ENCODE measurements at regions not wholly inside any gene's neighbourhood (a gene's known extent, or its start where the extent isn't known, plus 50 kb on each side); places are given as distances from the start of the nearest gene placed in this dataset.
"Not testable (repeated sequence)": the region's sequence is repeated elsewhere in the genome, so short reads cannot be mapped to it uniquely, and the experiment has no call there.

- H3K9me3 ChIP-seq (ENCODE audit: insufficient read depth, low read length), result no peaks in the 10 kb centered on the region
- H4K20me1 ChIP-seq (ENCODE audit: low read depth, low read length), result no peaks in the 10 kb centered on the region
- no peaks in the 10 kb centered on the region for H3K36me3 ChIP-seq (ENCODE audit: low read length)
- no peaks in the 10 kb centered on the region for H3K9me2 ChIP-seq (replicated peaks; ENCODE audit: insufficient read depth, low read length)
- no peak overlapping the region for H3K4me2 ChIP-seq (ENCODE audit: low read depth, low read length, poor library complexity, severe bottlenecking)
- no peak overlapping the region for H2AFZ ChIP-seq (ENCODE audit: low read depth, low read length, severe bottlenecking)
- no peak overlapping the region for H3K27ac ChIP-seq (ENCODE audit: low read depth, low read length)
- H3K79me2 ChIP-seq (ENCODE audit: insufficient read depth, low read length), result no peaks in the 10 kb centered on the region
- no peak for TF ChIP-seq EZH2phosphoT487 (conservative IDR thresholded peaks at IDR 0.05; ENCODE audit: low read length)
- TF ChIP-seq, protein P1, sequence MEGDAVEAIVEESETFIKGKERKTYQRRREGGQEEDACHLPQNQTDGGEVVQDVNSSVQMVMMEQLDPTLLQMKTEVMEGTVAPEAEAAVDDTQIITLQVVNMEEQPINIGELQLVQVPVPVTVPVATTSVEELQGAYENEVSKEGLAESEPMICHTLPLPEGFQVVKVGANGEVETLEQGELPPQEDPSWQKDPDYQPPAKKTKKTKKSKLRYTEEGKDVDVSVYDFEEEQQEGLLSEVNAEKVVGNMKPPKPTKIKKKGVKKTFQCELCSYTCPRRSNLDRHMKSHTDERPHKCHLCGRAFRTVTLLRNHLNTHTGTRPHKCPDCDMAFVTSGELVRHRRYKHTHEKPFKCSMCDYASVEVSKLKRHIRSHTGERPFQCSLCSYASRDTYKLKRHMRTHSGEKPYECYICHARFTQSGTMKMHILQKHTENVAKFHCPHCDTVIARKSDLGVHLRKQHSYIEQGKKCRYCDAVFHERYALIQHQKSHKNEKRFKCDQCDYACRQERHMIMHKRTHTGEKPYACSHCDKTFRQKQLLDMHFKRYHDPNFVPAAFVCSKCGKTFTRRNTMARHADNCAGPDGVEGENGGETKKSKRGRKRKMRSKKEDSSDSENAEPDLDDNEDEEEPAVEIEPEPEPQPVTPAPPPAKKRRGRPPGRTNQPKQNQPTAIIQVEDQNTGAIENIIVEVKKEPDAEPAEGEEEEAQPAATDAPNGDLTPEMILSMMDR (IDR thresholded peaks at IDR 0.05; ENCODE audit: insufficient read depth, low read length, poor library complexity, severe bottlenecking), result no peak
- no peaks in the 10 kb centered on the region for H3F3A ChIP-seq (ENCODE audit: insufficient read depth)
- no peaks in the 10 kb centered on the region for H3K27me3 ChIP-seq (ENCODE audit: low read length)
- H3K4me3 ChIP-seq (ENCODE audit: insufficient read depth, low read length, poor library complexity, severe bottlenecking), result no peak overlapping the region
- H3K9ac ChIP-seq (ENCODE audit: low read length), result no peak overlapping the region
Observed at GRCh38 chr14:89731396-89731933, 223.1 kb downstream of the EFCAB11 start.

DNA sequence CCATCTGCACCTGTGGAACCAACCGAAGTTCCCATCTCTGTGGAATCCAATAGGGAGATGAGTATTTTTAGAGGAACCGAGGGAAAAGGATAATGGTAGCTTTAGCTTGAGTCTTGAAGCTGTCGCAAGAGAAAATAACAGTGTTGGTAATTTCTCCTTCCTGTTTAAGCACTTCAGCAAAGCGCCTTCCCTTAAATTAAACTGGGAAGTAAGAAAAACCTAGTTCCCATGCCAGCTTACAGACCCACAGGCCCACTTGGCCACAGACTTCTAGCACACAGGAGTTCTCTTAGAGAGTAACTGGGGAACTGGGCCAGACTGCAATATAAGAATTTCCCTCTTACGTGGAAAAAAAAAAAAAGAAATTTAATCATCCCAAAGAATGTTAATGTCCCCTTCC is 223.8 kb downstream of the EFCAB11 start:
- Histone ChIP-seq H3K27me3 (ENCODE audit: low read length) (no peaks in the 10 kb centered on the region), H3K9me2 (replicated peaks; ENCODE audit: insufficient read depth, low read length) (no peaks in the 10 kb centered on the region), H3K36me3 (ENCODE audit: low read length) (no peaks in the 10 kb centered on the region), H3K9ac (ENCODE audit: low read length) (no peak overlapping the region), H3K9me3 (ENCODE audit: insufficient read depth, low read length) (no peaks in the 10 kb centered on the region), H3F3A (ENCODE audit: insufficient read depth) (no peaks in the 10 kb centered on the region), H3K4me2 (ENCODE audit: low read depth, low read length, poor library complexity, severe bottlenecking) (no peak overlapping the region), H3K79me2 (ENCODE audit: insufficient read depth, low read length) (no peaks in the 10 kb centered on the region), H2AFZ (ENCODE audit: low read depth, low read length, severe bottlenecking) (no peak overlapping the region), H3K27ac (ENCODE audit: low read depth, low read length) (no peak overlapping the region), H3K4me3 (ENCODE audit: insufficient read depth, low read length, poor library complexity, severe bottlenecking) (no peak overlapping the region), H4K20me1 (ENCODE audit: low read depth, low read length) (no peaks in the 10 kb centered on the region)
- no peak for TF ChIP-seq EZH2phosphoT487 (conservative IDR thresholded peaks at IDR 0.05; ENCODE audit: low read length)
- TF ChIP-seq, protein P1 (IDR thresholded peaks at IDR 0.05; ENCODE audit: insufficient read depth, low read length, poor library complexity, severe bottlenecking), result no peak

- Histone ChIP-seq H3K79me2 (ENCODE audit: insufficient read depth, low read length) (no peaks in the 10 kb centered on the region), H2AFZ (ENCODE audit: low read depth, low read length, severe bottlenecking) (no peak overlapping the region)
Observed at GRCh38 chr14:89728964-89729363, 225.6 kb downstream of the EFCAB11 start.

DNA sequence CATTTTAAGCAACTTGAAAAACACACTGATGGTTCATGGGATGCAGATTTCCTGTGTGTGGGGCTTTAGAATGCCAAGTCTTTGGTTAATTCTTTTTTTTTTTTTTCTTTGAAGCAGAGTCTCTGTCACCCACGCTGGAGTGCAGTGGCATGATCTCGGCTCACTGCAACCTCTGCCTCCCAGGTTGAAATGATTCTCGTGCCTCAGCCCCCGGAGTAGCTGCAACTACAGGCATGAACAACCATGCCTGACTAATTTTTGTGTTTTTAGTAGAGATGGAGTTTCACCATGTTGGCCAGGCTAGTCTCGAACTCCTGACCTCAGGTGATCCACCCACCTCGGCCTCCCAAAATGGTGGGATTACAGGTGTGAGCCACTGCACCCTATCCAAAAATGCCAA is 228.3 kb downstream of the EFCAB11 start:
- H4K20me1 ChIP-seq (ENCODE audit: low read depth, low read length); H3K4me3 ChIP-seq (ENCODE audit: insufficient read depth, low read length, poor library complexity, severe bottlenecking); H3K27ac ChIP-seq (ENCODE audit: low read depth, low read length); H3K9ac ChIP-seq (ENCODE audit: low read length); H3K79me2 ChIP-seq (ENCODE audit: insufficient read depth, low read length); H3K4me2 ChIP-seq (ENCODE audit: low read depth, low read length, poor library complexity, severe bottlenecking); H3K9me2 ChIP-seq (replicated peaks; ENCODE audit: insufficient read depth, low read length); H2AFZ ChIP-seq (ENCODE audit: low read depth, low read length, severe bottlenecking); H3K9me3 ChIP-seq (ENCODE audit: insufficient read depth, low read length); H3F3A ChIP-seq (ENCODE audit: insufficient read depth); H3K36me3 ChIP-seq (ENCODE audit: low read length); H3K27me3 ChIP-seq (ENCODE audit: low read length): not testable (repeated sequence)

More at GRCh38 chr14:89728964-89729363, 225.6 kb downstream of the EFCAB11 start:
- Histone ChIP-seq H3K9me3 (ENCODE audit: insufficient read depth, low read length) (no peaks in the 10 kb centered on the region), H3F3A (ENCODE audit: insufficient read depth) (no peaks in the 10 kb centered on the region), H3K27ac (ENCODE audit: low read depth, low read length) (no peak overlapping the region), H3K4me2 (ENCODE audit: low read depth, low read length, poor library complexity, severe bottlenecking) (no peak overlapping the region), H3K9ac (ENCODE audit: low read length) (no peak overlapping the region), H3K4me3 (ENCODE audit: insufficient read depth, low read length, poor library complexity, severe bottlenecking) (no peak overlapping the region), H3K9me2 (replicated peaks; ENCODE audit: insufficient read depth, low read length) (no peaks in the 10 kb centered on the region), H3K27me3 (ENCODE audit: low read length) (no peaks in the 10 kb centered on the region), H4K20me1 (ENCODE audit: low read depth, low read length) (no peaks in the 10 kb centered on the region), H3K36me3 (ENCODE audit: low read length) (no peaks in the 10 kb centered on the region)
- TF ChIP-seq EZH2phosphoT487 (conservative IDR thresholded peaks at IDR 0.05; ENCODE audit: low read length), result no peak
- TF ChIP-seq, protein P1 (IDR thresholded peaks at IDR 0.05; ENCODE audit: insufficient read depth, low read length, poor library complexity, severe bottlenecking), result no peak

Data from SU-DHL-6 (cell line).